ENCODE measurements at regions not wholly inside any gene's neighbourhood (a gene's known extent, or its start where the extent isn't known, plus 50 kb on each side); places are given as distances from the start of the nearest gene placed in this dataset.

DNA sequence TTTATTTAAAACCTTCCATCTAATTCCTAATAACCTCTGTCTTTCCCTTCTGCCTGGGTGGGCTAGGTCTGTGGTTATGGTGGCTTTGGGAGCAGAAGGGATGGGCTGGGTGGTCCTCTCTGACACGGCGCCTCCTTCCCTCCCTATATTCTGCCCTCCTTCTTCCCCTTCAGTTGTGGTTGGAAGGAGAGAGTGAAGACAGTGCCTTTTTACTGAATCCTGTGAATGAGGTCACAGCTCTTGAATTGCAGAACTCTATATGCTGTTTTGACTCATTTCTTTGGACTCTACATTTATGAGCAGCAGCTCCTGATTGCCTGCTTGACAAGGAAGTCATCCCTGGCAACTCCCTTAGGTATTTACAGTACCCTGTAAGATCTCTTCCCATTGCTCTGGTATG, 256.0 kb upstream of the ELAC2 start:
- no peaks in the 10 kb centered on the region for H3K79me2 ChIP-seq (ENCODE audit: insufficient read depth, low read length)
- no peaks in the 10 kb centered on the region for H3K36me3 ChIP-seq (ENCODE audit: insufficient read depth, low read length)
- TF ChIP-seq CTCF (IDR thresholded peaks at IDR 0.05; ENCODE audit: insufficient read depth, low read depth, low read length) = no peak
- no peak overlapping the region for H3K4me3 ChIP-seq (ENCODE audit: insufficient read depth, low read depth, low read length)
- Mint-ChIP-seq H3K36me3 (ENCODE audit: low read depth, unreplicated experiment) (no peaks in the 10 kb centered on the region), H3K27me3 (ENCODE audit: low read depth, unreplicated experiment) (peaks cover 3% of the 10 kb centered on the region), H3K9me3 (ENCODE audit: unreplicated experiment) (no peaks in the 10 kb centered on the region), H3K4me3 (ENCODE audit: unreplicated experiment) (no peak overlapping the region), H3K4me1 (ENCODE audit: low read depth, unreplicated experiment) (peaks cover 2% of the 10 kb centered on the region), H3K27ac (ENCODE audit: unreplicated experiment) (no peak overlapping the region)
- H3K27me3 ChIP-seq (ENCODE audit: insufficient read depth, low read length) = no peaks in the 10 kb centered on the region
- no peaks in the 10 kb centered on the region for H4K20me1 ChIP-seq (ENCODE audit: insufficient read depth, low read length)
- no peak overlapping the region for H3K4me2 ChIP-seq (ENCODE audit: low read length)
- H2AFZ ChIP-seq (ENCODE audit: low read depth, low read length) = no peak overlapping the region
- no peak overlapping the region for H3K9ac ChIP-seq (ENCODE audit: low read length)
- DNase-seq (ENCODE audit: low read depth) = no peak
- FAIRE-seq = no peak
- no peak overlapping the region for H3K27ac ChIP-seq (ENCODE audit: low read depth, low read length)
- H3K4me1 ChIP-seq (ENCODE audit: insufficient read depth, low read length) = no peaks in the 10 kb centered on the region
- no peaks in the 10 kb centered on the region for H3K9me3 ChIP-seq (ENCODE audit: insufficient read depth, low read depth, low read length)

- Mint-ChIP-seq H3K4me3 (ENCODE audit: unreplicated experiment) (no peak overlapping the region), H3K36me3 (ENCODE audit: low read depth, unreplicated experiment) (peaks cover 2% of the 10 kb centered on the region), H3K9me3 (ENCODE audit: unreplicated experiment) (no peaks in the 10 kb centered on the region), H3K27me3 (ENCODE audit: low read depth, unreplicated experiment) (peaks cover 6% of the 10 kb centered on the region), H3K4me1 (ENCODE audit: low read depth, unreplicated experiment) (peaks cover 2% of the 10 kb centered on the region), H3K27ac (ENCODE audit: unreplicated experiment) (no peak overlapping the region)
- DNase-seq (ENCODE audit: low read depth) = no peak
- Histone ChIP-seq H3K79me2 (ENCODE audit: insufficient read depth, low read length) (no peaks in the 10 kb centered on the region), H3K4me3 (ENCODE audit: insufficient read depth, low read depth, low read length) (no peak overlapping the region), H3K4me2 (ENCODE audit: low read length) (no peak overlapping the region), H3K36me3 (ENCODE audit: insufficient read depth, low read length) (no peaks in the 10 kb centered on the region), H3K4me1 (ENCODE audit: insufficient read depth, low read length) (no peaks in the 10 kb centered on the region), H3K27ac (ENCODE audit: low read depth, low read length) (no peak overlapping the region), H3K9ac (ENCODE audit: low read length) (no peak overlapping the region), H3K27me3 (ENCODE audit: insufficient read depth, low read length) (no peaks in the 10 kb centered on the region), H4K20me1 (ENCODE audit: insufficient read depth, low read length) (no peaks in the 10 kb centered on the region), H2AFZ (ENCODE audit: low read depth, low read length) (no peak overlapping the region), H3K9me3 (ENCODE audit: insufficient read depth, low read depth, low read length) (no peaks in the 10 kb centered on the region)
- no peak for TF ChIP-seq EZH2 (IDR thresholded peaks at IDR 0.05; ENCODE audit: insufficient read depth, low read length)
- TF ChIP-seq CTCF (IDR thresholded peaks at IDR 0.05; ENCODE audit: insufficient read depth, low read depth, low read length) = no peak
- FAIRE-seq = no peak
These were observed 254.5 kb upstream of the ELAC2 start for GRCh38 chr17:13272296-13272695.

DNA sequence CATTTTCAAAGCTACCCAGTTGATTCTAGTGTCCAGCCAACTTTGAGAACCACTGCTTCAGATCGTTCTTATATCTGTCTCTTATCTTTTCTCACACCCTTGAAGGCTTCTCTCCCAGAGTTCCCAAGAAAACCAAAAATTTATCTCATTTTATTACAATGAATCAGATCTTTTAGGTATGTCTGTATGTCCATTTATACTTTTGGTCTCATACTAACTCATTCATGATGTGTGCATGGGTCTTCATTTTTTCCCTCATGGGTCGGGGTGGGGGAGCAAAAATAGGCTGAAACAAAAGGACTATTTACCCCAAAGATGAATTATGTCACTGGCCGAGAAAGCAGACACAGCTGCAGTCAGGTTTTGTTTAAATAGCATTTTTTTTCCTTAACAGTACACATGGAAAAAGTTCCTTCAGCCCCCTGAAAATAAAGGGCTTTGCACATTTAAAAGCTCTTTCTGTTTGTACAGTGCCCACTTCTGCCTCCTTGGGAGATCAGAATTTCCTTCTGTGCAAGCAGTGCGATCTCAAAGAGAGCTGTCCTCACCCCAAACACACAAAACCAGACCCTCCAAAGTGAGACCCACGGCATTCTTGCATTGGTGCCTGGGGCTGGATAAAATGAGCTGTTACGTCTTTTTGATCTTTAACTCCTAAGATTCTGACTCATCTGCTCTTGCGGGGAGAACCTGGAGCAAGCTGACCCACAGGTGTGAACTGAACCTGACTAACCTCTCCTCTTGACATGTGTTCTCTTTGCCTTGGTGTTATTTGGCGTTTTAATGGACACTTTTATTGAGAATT, 251.2 kb upstream of the ELAC2 start:
- no peak overlapping the region for H2AFZ ChIP-seq (ENCODE audit: low read depth, low read length)
- H3K9ac ChIP-seq (ENCODE audit: low read length) = no peak overlapping the region
- no peak overlapping the region for H3K4me3 Mint-ChIP-seq (ENCODE audit: unreplicated experiment)
- no peak overlapping the region for H3K27ac Mint-ChIP-seq (ENCODE audit: unreplicated experiment)
- no peaks in the 10 kb centered on the region for H3K4me1 ChIP-seq (ENCODE audit: insufficient read depth, low read length)
- TF ChIP-seq EZH2 (IDR thresholded peaks at IDR 0.05; ENCODE audit: insufficient read depth, low read length) = no peak
- TF ChIP-seq CTCF (IDR thresholded peaks at IDR 0.05; ENCODE audit: insufficient read depth, low read depth, low read length) = no peak
- H3K4me2 ChIP-seq (ENCODE audit: low read length) = no peak overlapping the region
- H3K79me2 ChIP-seq (ENCODE audit: insufficient read depth, low read length) = no peaks in the 10 kb centered on the region
- peaks cover under 1% of the 10 kb centered on the region for H3K4me1 Mint-ChIP-seq (ENCODE audit: low read depth, unreplicated experiment)
- H3K9me3 Mint-ChIP-seq (ENCODE audit: unreplicated experiment) = no peaks in the 10 kb centered on the region
- FAIRE-seq (no peak), DNase-seq (ENCODE audit: low read depth) (no peak)
- H3K36me3 ChIP-seq (ENCODE audit: insufficient read depth, low read length) = no peaks in the 10 kb centered on the region
- H3K9me3 ChIP-seq (ENCODE audit: insufficient read depth, low read depth, low read length) = no peaks in the 10 kb centered on the region
- no peak overlapping the region for H3K4me3 ChIP-seq (ENCODE audit: insufficient read depth, low read depth, low read length)
- no peak overlapping the region for H3K27ac ChIP-seq (ENCODE audit: low read depth, low read length)
- H3K36me3 Mint-ChIP-seq (ENCODE audit: low read depth, unreplicated experiment) = peaks cover 2% of the 10 kb centered on the region
- peaks cover 6% of the 10 kb centered on the region for H3K27me3 Mint-ChIP-seq (ENCODE audit: low read depth, unreplicated experiment)
- H3K27me3 ChIP-seq (ENCODE audit: insufficient read depth, low read length) = no peaks in the 10 kb centered on the region
- H4K20me1 ChIP-seq (ENCODE audit: insufficient read depth, low read length) = no peaks in the 10 kb centered on the region

Data from astrocyte (in vitro differentiated cells and primary cell).